ELR (cell line): ENCODE measurements at regions not wholly inside any gene's neighbourhood (a gene's known extent, or its start where the extent isn't known, plus 50 kb on each side); places are given as distances from the start of the nearest gene placed in this dataset.
A peak's percentile ranks its signal among the peaks of the same experiment; 100 is the strongest.

ENCODE experiments used
- DNase-seq: peaks from one replicate; pipeline ENCODE4 v3.0.0-alpha.2; 2015; ENCODE audit warnings: low read depth

DNA sequence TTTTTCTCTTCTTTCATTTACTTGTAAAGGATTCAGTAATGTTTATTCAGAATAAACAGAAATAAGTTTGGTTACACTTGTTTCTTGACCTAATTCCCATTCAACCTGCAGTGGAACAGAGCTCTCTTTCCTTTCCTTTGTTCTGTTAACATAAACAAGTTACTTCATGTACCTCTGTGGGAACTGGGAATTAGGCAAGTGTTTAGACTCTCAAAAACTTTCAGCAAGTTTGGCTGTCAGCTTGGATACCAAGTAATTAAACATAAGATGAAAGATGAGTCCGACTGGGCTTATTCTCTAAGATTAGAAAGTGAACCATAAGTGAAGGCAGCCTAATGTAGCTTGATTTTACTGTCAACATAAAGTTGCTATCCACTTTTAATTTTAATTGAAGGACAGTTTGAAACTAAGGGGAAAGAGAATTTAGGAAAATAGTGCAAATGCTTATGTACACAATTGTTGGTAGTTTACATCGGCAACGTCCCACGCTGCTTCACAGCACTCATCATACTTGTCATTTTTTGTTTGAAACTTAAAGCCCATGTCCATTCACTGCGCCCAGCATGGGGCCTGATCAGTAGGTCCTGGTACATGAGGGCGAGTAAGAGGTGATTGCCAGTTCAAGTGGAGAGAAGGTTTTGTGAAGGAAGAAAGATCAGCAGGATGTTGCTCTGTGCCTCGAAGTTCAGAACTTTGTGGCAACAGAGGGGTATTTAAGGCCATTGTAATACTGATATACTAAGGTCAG is 113.0 kb downstream of the PLEKHG1 start:
- no peak for DNase-seq

DNA sequence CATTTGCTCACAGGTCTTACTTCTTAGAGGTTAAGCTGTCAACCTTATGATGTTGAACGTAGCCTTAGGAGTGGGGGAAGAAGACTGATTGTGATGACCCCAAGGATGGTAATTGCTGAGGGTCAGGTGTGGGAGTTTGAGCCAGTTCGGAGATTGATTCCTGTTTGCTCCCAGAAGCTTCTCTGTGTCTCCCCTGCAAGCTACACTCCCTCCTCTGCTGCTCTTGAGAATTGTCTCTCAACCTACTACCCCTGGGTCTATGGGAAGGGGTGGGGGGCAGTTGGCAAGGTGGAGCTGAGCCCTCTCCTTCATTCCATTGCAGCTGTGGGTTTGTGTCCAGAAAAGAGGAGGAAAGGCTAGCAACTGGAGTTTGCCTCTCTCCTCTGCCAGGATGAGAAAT is 113.8 kb downstream of the PLEKHG1 start:
- DNase-seq, result no peak

DNA sequence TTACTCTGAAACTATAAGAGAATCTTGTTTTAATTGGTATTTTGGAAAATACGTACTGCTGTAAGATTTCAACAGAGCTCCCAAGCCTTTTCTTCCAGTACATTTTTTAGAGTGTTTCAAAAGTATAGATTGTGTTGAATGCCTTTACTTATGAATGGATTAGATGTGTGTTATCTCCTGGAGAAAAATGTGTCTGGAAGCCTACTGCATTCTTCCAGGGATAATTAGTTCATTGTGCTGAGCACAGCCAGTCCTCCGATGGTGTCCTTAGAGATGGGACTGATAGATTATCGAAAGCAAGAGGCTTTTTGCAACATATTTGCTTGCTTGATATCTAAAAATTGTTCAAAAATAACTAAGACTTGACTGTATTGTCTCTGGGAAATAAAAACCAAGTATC is 114.2 kb downstream of the PLEKHG1 start:
- no peak for DNase-seq

DNA sequence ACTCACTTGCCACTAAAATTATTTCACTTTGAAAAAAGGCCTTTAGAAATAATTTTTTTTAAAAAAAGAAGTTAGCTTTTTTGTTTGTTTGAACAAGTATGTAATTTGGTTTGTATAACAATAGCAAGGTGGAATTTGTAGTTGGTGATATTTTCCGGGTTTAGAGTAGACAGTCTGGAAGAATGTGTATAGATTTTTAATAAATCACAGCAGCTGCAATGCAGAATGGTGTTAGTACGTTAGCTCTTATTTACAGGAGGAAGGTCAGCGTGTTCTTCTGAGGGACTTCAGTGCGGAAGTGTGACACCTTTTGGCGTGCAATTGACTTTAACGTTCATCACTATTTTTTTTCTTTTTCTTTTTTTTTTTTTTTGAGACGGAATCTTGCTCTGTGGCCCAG is 115.4 kb downstream of the PLEKHG1 start:
- no peak for DNase-seq

DNA sequence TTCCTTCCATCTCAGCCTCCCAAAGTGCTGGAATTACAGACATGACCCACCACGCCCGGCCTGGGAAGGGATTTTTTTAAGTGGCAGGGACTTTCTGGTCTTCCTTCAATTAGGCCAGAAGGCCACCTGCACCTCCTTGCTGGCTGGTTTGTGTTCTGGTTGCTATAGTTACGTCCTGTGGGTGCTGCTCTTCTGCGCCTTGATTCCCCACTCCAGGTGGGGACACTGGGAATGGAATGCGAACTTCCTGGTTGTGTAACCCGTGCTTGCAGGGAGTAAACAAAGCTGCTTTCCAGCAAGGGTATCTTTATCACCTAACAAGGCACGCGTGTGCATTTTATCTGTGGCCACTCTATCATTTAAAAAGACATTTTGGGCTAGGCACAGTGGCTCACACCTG is 117.7 kb downstream of the PLEKHG1 start:
- DNase-seq, result no peak

DNA sequence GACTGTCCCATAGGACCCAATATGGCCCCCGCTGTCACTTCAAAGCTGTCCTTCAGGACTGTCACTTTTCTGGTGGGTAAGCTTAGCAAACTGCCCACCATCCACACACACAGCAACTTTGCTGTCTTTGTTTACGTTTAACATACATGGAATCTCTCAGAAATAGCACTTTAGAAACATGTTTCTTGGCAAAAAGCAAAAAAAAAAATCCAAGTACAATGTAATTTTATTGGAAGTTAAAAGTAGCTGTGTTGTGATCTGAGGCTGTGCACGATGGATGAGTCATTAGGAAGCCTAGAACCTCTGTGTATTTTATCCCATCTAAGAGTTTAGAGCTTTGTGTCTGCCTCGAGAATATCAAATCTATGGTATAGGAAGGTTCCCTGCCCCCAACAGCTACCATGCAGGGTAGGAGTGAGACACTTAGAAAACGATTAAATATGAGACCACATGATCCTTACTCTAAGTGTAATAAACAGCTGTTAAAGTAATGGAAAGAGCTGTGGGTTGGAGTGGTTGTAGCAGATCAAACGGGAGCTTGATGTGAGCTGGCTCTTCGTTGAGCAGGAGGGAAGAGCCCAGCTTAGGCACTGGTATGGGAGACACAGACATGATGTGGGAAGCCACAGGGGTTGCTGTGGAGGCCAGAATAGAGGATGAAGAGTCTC is 119.5 kb downstream of the PLEKHG1 start:
- no peak for DNase-seq

DNA sequence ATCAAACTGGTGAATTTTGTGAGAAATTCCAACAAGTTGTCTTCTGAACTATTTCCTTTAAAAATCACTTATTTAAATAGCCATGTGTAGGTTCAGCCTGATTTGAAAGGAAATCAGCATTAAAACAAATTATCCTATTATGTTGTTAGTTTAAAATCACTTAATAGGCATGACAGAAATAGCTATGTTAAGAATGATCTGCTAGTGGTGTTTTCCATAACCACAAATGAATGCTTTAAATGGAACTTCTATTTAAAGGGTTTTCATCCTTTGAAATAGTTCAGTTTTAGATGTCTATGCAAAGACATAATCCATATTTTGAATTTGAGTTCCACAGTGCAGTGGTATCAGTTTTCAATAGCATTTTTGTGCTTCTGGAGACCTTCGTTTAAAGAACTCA is 120.1 kb downstream of the PLEKHG1 start:
- DNase-seq, result no peak

DNA sequence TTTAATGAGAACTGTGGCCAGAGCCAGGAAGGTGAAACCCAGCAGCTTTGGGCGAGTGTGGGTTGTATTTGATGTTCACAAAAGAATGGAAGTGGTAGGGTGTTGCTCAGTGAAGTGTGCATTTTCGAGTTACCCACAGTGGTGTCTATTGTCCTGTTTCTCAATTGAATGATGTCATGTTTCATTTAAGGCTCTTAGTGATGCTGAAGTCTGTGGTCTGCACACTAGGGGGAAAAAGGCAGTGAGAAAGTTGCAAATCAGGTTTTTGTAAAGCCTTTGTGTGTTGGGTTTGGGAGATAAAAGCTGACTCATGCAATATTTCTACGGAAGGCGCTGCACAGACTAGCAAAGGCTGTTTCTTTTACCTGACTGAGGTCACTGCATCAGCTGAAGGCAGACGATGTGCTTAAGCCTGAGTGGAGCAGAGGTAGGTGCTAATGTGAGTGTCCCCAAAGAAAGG is 121.1 kb downstream of the PLEKHG1 start:
- no peak for DNase-seq

DNA sequence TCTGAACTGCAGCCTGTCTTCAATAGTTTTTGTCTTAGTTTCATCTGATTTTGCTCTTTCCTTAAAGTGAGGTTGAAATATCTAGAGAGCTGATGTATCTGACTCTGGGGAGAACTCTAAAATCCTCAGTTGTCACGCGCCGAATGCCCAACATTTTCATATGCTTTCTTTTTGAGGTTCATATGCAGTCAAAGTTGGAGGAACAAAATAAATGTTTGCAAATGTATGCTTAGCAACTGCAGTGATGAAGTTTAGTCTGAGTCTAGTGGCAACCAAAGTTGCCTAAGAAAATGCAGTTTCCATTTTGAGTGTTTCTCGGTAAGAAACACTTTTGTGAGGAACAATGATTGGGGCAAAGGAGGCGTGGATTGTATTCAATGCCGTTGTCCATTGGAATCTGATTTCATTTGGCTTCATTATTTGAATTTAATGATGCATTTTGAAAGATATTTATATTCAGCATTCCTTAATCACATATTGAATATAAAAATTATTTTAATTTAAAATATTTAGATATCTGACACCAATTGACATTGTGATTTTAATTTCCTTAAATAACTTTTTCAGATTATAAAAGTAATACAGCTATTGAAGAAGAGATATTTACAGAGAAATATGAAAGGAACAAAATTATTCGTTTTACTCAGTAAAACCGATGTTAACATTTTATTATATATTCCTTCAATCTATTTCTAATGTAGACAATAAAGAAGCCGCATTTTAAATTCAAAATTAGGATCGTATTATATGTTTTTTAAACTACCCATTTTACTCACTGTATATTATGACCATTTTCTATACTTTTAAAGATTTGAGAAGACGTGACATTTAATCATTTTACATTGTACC is 122.0 kb downstream of the PLEKHG1 start:
- no peak for DNase-seq

DNA sequence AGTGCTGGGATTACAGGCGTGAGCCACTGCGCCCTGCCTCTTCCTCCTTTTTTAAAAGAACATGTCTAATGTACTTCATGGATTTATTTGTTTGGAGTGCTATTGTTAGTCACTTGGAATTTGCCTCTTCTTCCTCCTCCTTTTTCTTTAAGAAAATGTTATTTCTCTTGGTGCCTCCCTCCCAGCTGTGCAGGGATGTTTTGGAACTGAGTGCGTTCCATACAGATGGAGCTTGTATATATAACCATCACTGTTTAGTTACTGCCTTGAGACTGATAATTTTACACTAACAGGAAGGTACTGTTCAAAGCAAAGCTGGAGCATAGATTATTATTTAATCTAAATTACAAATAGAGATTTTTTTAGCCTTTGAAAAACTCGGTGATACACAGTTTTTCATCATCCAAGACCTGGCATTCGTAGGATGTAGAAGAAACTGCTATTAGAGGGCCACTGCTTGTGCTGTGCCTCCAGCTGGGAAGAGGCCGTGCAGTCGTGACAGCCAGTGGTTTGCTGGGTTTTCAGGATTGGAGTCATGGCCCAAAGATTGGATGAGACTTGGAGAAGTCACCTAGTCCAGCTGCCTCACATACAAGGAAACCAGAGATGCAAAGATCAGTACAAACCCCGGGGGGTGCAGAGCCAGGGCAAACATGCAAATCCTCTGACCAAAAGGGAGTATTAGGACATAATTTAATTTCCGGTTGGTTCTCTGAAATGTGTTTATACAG is 123.1 kb downstream of the PLEKHG1 start:
- DNase-seq, result no peak

DNA sequence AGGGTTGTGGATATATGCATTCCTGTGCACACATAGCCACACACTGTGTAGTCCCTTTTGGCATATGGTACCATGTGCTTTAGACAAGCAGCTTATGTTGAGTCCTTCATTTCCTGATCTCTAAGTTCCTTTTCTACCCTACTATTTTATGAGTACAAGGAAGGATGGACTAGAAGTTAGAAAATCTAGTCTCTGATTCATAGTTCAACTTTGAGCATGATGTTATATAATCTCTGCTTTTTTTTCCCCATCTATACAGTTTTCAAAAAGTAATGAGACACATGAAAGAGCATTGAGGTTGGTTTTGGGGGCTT is 123.6 kb downstream of the PLEKHG1 start:
- DNase-seq, result no peak

DNA sequence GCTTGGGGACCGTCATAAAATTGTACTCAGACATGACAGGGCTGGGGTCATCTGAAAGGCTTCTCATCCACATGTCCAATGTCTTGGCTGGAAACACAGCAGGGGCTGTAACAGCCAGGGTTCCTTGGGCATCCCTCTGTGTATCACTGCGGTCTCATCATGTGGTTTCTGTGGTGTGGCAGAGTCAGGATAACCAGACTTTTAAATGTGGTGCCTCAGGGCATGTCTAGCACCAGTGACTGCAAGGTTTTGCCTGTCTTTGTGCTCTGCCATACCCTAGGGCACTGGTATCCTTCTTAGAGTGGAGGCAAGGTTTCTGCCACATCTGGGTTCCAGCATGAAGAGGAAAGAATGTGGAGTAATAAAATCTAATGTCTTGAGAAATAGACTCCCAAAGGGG is 124.2 kb downstream of the PLEKHG1 start:
- DNase-seq, result peak; percentile 28

DNA sequence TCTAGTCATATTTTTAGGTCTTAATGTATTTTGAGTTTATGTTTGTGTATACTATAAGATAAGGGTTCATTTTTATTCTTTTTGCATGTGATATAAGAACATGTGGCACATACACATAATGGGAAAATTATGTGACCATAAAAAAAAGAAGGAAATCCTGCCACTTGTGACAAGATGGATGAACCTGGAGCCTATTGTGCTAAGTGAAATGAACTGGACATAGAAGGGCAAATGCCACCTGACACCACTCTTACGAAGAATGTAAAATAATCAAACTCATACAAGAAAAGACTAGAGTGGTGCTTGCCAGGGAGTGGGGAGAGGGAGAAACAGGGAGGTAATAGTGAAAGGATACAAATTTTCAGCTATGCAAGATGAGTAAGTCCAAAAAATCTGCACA is 126.1 kb downstream of the PLEKHG1 start:
- no peak for DNase-seq

DNA sequence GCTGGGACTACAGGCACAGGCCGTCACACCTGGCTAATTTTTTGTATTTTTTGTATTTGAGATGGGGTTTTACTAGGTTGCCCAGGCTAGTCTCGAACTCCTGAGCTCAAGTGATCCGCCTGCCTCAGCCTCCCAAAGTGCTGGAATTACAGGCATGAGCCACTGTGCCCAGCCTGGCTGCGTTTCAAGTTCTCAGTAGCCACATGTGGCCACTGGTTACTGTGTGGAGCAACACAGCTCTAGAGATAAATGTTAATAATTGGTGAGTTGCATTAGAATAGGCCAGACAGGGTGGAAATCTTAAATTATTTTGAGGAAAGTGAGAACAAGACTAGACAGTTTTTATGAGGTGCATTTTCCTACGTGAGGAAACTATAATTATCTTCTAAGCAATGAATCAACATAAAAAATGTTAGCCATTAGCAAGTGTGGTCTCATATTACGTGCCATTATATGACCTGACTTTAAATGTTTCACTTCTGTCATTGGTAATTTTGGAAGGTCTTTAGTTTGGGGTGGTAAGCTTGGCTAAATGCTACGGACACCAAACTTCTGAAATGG is 129.6 kb downstream of the PLEKHG1 start:
- no peak for DNase-seq

DNA sequence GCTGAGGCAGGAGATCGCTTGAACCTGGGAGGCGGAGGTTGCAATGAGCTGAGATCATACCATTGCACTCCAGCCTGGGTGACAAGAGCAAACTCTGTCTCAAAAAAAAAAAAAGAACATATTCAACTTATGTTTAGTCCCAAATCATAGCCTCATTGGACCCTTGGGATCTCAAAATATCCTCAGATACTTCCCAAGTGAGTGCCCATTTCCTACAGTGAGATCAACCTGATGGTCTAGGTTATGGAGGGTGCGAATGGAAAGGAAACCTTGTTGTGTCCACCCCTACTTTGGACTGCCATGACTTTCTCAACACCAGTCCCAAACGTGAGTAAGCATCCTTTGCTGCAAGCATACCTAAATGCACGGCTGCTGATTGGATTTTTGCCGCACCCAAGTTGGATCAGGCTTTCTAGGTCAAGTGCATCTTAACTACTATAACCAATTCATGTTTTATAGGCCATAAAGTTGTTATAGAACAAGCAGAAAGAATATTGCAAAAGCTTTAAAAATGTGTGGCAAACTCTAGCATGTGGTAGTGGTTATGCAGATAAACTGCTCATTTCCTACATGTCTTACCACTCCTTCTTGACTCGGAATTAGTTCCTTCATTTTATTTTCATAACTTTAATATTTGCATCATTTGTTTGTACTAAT is 131.2 kb downstream of the PLEKHG1 start:
- DNase-seq, result no peak

DNA sequence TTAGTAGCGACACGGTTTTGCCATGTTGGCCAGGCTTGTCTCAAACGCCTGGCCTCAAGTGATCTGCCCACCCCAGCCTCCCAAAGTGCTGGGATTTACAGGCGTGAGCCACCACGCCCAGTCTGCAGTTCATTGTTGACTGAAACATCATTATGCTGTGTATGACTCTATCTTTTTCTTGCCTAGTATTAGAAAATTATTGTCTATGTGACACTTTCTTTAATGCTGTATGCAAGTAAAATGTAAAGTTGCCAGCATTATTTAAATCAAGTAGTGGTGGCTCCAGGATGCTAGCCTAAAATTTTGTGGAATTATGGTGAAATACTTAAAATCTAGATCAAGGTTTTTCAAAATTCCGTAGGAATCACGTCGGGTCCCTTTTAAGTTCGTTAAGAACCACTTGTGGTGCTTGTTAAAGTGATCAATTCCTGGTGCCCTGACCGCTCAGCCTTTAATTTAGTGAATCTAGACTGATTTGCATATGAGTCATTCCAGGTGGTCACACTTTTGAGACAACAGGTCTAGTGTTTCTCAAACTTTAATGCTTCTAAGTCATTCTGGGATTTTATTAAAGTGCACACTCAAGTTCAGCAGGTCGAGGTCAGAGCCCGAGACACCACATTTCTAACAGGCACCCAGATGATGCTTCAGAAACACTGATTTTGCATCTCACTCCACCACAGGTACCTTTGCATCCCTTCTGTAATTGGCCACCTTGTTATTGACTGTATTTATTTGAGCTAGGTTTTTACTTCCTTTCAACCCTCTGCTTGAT is 132.6 kb upstream of the MTHFD1L start:
- no peak for DNase-seq

DNA sequence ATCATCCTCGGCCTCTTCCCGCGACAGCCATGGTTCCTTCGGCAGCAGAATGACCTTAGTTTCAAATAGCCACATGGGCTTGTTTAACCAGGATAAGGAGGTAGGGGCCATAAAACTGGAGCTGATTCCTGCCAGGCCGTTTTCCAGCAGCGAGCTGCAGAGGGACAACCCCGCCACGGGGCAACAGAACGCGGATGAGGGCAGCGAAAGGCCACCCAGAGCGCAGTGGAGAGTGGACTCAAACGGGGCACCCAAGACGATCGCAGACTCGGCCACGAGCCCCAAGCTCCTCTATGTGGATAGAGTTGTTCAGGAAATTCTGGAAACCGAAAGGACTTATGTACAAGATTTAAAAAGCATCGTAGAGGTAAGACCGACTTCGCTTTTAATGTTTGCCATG is 131.8 kb upstream of the MTHFD1L start:
- DNase-seq, result no peak

DNA sequence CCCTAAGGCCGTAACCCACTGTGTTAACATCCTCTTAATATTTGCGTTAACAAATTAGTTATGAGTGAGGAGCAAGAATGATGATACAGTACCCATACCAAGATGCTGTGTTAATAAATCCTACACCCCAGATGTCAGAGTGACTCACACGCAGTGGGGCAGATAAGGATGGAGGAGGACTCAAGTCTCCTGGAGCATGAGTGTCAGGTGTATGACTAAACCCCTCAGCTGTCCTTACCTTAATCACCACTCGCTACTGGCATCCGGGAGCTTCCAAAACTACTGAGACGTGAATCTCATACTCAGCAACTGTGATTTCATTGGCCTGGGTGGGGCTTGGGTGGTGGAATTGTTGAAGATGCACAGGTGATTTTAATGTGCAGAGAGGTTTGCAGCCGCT is 131.3 kb upstream of the MTHFD1L start:
- no peak for DNase-seq

DNA sequence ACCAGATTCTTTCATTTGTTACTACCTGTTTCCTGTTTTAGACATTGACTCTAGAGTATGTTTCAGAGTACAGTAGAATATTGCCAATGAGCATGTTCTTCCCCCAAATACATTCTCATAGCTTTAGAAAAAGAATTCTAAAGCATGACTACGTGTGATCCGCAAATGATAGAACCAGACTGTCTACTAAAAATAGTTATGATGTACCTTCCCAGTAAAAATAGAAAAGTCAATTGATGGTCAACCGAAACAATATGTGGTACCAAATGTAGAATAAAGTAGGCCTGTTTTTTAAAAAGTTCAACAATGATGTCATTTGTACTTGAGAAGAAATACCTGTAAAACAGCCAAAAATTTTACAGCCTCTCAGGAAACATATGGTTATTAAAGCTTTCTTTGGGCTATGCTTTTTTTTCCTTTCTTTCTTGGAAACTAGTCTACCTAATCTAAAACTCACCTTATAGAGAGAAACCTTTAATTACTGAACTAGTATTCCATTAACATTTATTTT is 130.1 kb upstream of the MTHFD1L start:
- no peak for DNase-seq

DNA sequence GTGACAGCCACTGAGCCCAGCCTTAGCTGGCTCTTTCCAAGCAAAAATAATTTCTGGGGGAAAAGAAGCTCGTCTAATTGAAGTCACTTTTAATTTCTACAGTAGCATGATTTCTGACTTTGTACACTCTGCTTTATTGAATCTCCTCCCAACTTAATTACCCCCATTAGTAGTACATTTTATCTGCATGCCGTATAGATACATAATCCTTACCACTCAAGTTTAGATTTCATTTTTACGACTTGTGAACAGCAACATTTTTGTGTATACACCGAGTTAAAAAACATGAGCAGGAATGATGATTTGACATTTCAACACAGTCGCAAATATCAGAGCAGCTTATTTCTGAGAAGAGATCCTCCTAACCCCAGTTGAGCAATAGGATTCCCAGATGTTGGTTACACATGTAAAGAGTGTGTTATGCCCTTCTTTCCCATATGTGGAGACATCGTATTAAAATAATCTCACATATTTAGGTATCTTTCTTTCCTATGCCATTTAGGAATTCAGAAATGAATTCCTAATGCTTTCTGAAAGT is 127.3 kb upstream of the MTHFD1L start:
- DNase-seq, result no peak
